ENCODE measurements at regions not wholly inside any gene's neighbourhood (a gene's known extent, or its start where the extent isn't known, plus 50 kb on each side); places are given as distances from the start of the nearest gene placed in this dataset.

- no peak for TF ChIP-seq SPI1 (IDR thresholded peaks at IDR 0.05; ENCODE audit: borderline replicate concordance, low read depth)
- no peak for TF ChIP-seq REST (IDR thresholded peaks at IDR 0.05; ENCODE audit: insufficient replicate concordance, low read depth)
- no peak for TF ChIP-seq POLR2AphosphoS5 (IDR thresholded peaks at IDR 0.05; ENCODE audit: low read depth)
- no peak for TF ChIP-seq GABPA (IDR thresholded peaks at IDR 0.05; ENCODE audit: low read depth)
- no peak for TF ChIP-seq CTCF (IDR thresholded peaks at IDR 0.05; ENCODE audit: insufficient read depth, low read length)
- H3K27me3 ChIP-seq (ENCODE audit: insufficient read depth, poor library complexity, severe bottlenecking), result no peaks in the 10 kb centered on the region
- no peak overlapping the region for H3K27ac ChIP-seq (replicated peaks)
- DNase-seq (ENCODE audit: low read depth in 1 of 2, low spot score in 1 of 2), result no peak
- no peak overlapping the region for H3K4me3 ChIP-seq (replicated peaks; ENCODE audit: insufficient read depth, low read length)
These were observed 52.8 kb upstream of the IFFO2 start for GRCh38 chr1:19009126-19009881.

GRCh38 chr1:19007491-19008441, 51.3 kb upstream of the IFFO2 start:
- TF ChIP-seq GABPA (IDR thresholded peaks at IDR 0.05; ENCODE audit: low read depth), result no peak
- no peak for TF ChIP-seq SPI1 (IDR thresholded peaks at IDR 0.05; ENCODE audit: borderline replicate concordance, low read depth)
- no peak for TF ChIP-seq REST (IDR thresholded peaks at IDR 0.05; ENCODE audit: insufficient replicate concordance, low read depth)
- TF ChIP-seq POLR2AphosphoS5 (IDR thresholded peaks at IDR 0.05; ENCODE audit: low read depth), result no peak
- no peak for TF ChIP-seq CTCF (IDR thresholded peaks at IDR 0.05; ENCODE audit: insufficient read depth, low read length)
- Histone ChIP-seq H3K4me3 (replicated peaks; ENCODE audit: insufficient read depth, low read length) (no peak overlapping the region), H3K27ac (replicated peaks) (no peak overlapping the region), H3K27me3 (ENCODE audit: insufficient read depth, poor library complexity, severe bottlenecking) (no peaks in the 10 kb centered on the region)
- no peak for DNase-seq (ENCODE audit: low read depth in 1 of 2, low spot score in 1 of 2)

GRCh38 chr1:19006837-19007271, 50.4 kb upstream of the IFFO2 start:
- Histone ChIP-seq H3K27me3 (ENCODE audit: insufficient read depth, poor library complexity, severe bottlenecking) (no peaks in the 10 kb centered on the region), H3K4me3 (replicated peaks; ENCODE audit: insufficient read depth, low read length) (no peak overlapping the region), H3K27ac (replicated peaks) (no peak overlapping the region)
- DNase-seq (ENCODE audit: low read depth in 1 of 2, low spot score in 1 of 2), result no peak
- TF ChIP-seq GABPA (IDR thresholded peaks at IDR 0.05; ENCODE audit: low read depth) (no peak), CTCF (IDR thresholded peaks at IDR 0.05; ENCODE audit: insufficient read depth, low read length) (no peak), POLR2AphosphoS5 (IDR thresholded peaks at IDR 0.05; ENCODE audit: low read depth) (no peak), REST (IDR thresholded peaks at IDR 0.05; ENCODE audit: insufficient replicate concordance, low read depth) (no peak), SPI1 (IDR thresholded peaks at IDR 0.05; ENCODE audit: borderline replicate concordance, low read depth) (no peak)
